GM23338 (cell line): ENCODE measurements at regions not wholly inside any gene's neighbourhood (a gene's known extent, or its start where the extent isn't known, plus 50 kb on each side); places are given as distances from the start of the nearest gene placed in this dataset.

ENCODE experiments used
- CREB1 ChIP-seq: fragments of 250-450 bp; sonication (Bioruptor Pico); IDR thresholded peaks from 2 replicates; pipeline ENCODE4 v1.5.0; 2020; ENCODE audit warnings: low read depth, mild to moderate bottlenecking, moderate library complexity
- ETS1 ChIP-seq: IDR thresholded peaks from 2 replicates; pipeline ENCODE4 v1.6.1; 2016; ENCODE audit warnings: antibody characterized with exemption
- EZH2phosphoT487 ChIP-seq: fragments of 200-600 bp; sonication (generic); IDR thresholded peaks from one replicate; pipeline ENCODE4 v1.8.1; 2018; ENCODE audit warnings: antibody characterized with exemption; ENCODE audit not compliant: unreplicated experiment
- JUNB ChIP-seq: IDR thresholded peaks from one replicate; pipeline ENCODE4 v1.6.1; 2016; ENCODE audit warnings: antibody characterized with exemption; ENCODE audit not compliant: unreplicated experiment
- NANOG ChIP-seq: IDR thresholded peaks from 2 replicates; pipeline ENCODE4 v1.6.1; 2016; ENCODE audit warnings: antibody characterized with exemption, borderline replicate concordance
- POLR2AphosphoS5 ChIP-seq: IDR thresholded peaks from 2 replicates; pipeline ENCODE4 v1.6.1; 2016; ENCODE audit warnings: antibody characterized with exemption, low read depth
- REST ChIP-seq: IDR thresholded peaks from one replicate; pipeline ENCODE4 v1.6.1; 2018; ENCODE audit warnings: antibody characterized with exemption; ENCODE audit not compliant: unreplicated experiment
- STAT1 ChIP-seq: IDR thresholded peaks from one replicate; pipeline ENCODE4 v1.6.1; 2016; ENCODE audit warnings: antibody characterized with exemption; ENCODE audit not compliant: unreplicated experiment
- ZNF114 ChIP-seq: fragments of 250-450 bp; sonication (Bioruptor Pico); IDR thresholded peaks from 2 replicates; pipeline ENCODE4 v1.5.0; 2020; ENCODE audit warnings: mild to moderate bottlenecking, moderate library complexity
- ZNF331 ChIP-seq: fragments of 250-450 bp; sonication (Bioruptor Pico); IDR thresholded peaks from 2 replicates; pipeline ENCODE4 v1.5.0; 2020; ENCODE audit warnings: low read depth, mild to moderate bottlenecking, moderate library complexity
- ZNF462 ChIP-seq: fragments of 250-450 bp; sonication (Bioruptor Pico); IDR thresholded peaks from 2 replicates; pipeline ENCODE4 v1.5.0; 2020; ENCODE audit warnings: mild to moderate bottlenecking, moderate library complexity

- TF ChIP-seq ZNF462, result no peak
- TF ChIP-seq NANOG, result no peak
- TF ChIP-seq POLR2AphosphoS5, result no peak
- no peak for TF ChIP-seq ZNF331 (CRISPR knock-in tag)
- TF ChIP-seq ZNF114, result no peak
- no peak for TF ChIP-seq REST
- no peak for TF ChIP-seq STAT1
- no peak for TF ChIP-seq ETS1
- TF ChIP-seq EZH2phosphoT487, result no peak
- no peak for TF ChIP-seq CREB1 (CRISPR knock-in tag)
- no peak for TF ChIP-seq JUNB
These were observed 103.0 kb upstream of the FOXQ1 start (continued) for GRCh38 chr6:1208876-1209275.
